HepG2 (cell line): ENCODE measurements at regions not wholly inside any gene's neighbourhood (a gene's known extent, or its start where the extent isn't known, plus 50 kb on each side); places are given as distances from the start of the nearest gene placed in this dataset.

Experiments used
- ATAC-seq: fragments of 200-7000 bp; cut with Tn5 transposase; 3 replicates; pipeline ENCODE4 v1.9.1; 2020; ENCODE audit warnings: mild to moderate bottlenecking, moderate library complexity
- BruUV-seq: library from RNA; stranded (reverse); fragments of 400-500 nt; replicated peaks from 2 replicates; lab custom pipeline; 2021; lab: Mats Ljungman, UMichigan
- CTCF ChIA-PET: fragments of 300-600 bp; formaldehyde crosslinking; extraction: SDS; loops from one replicate; lab custom pipeline; 2021; ENCODE audit warnings: low total read pairs, inconsistent platforms, low intra/inter-chr PET ratio; lab: Yijun Ruan, JAX
- POLR2A ChIA-PET: fragments of 350-600 bp; sonication (Branson Sonifier 250); formaldehyde crosslinking; loops from one replicate; lab custom pipeline; 2020; ENCODE audit warnings: antibody characterized with exemption, inconsistent platforms; lab: Yijun Ruan, JAX
- DNase-seq: peaks from one replicate; pipeline ENCODE4 v3.0.0-alpha.2; 2015; ENCODE audit warnings: low spot score
- FAIRE-seq: peaks from 3 replicates; lab custom pipeline; 2011; peaks lifted over from hg19 to GRCh38; lab: Jason Lieb, UNC
- H2AFZ ChIP-seq: one replicate; pipeline ENCODE4 v1.6.1; 2011; ENCODE audit warnings: low read length, inconsistent platforms
- H3K27ac ChIP-seq: fragments of 300-600 bp; 3 replicates; pipeline ENCODE4 v1.8.0; 2011; ENCODE audit warnings: mixed run types, mild to moderate bottlenecking, mixed read lengths, low read length, inconsistent platforms; ENCODE audit not compliant: insufficient read depth; ENCODE audit errors: extremely low read length
- H3K27me3 ChIP-seq, 2 experiments: fragments of 200-600 bp in 1 of 2; 2 replicates in 1 of 2; 3 replicates in 1 of 2; pipeline versions ENCODE4 v1.6.0 to v1.8.0; 2011; ENCODE audit warnings: low read length in 2 of 2, mild to moderate bottlenecking in 2 of 2, moderate library complexity in 2 of 2, inconsistent platforms in 1 of 2; ENCODE audit not compliant: insufficient read depth in 2 of 2, control insufficient read depth in 1 of 2
- H3K36me3 ChIP-seq, 2 experiments: fragments of 200-600 bp in 1 of 2; replicated peaks in 1 of 2; 2 replicates in 1 of 2; 3 replicates in 1 of 2; pipeline versions ENCODE4 v1.5.1 to v1.8.0; 2011; ENCODE audit warnings: low read length in 2 of 2, inconsistent platforms in 1 of 2; ENCODE audit not compliant: insufficient read depth in 2 of 2, control insufficient read depth in 1 of 2
- H3K4me1 ChIP-seq: 2 replicates; pipeline ENCODE4 v1.5.1; 2012; ENCODE audit warnings: low read length, inconsistent platforms; ENCODE audit not compliant: insufficient read depth
- H3K4me2 ChIP-seq: 2 replicates; pipeline ENCODE4 v1.6.0; 2011; ENCODE audit warnings: low read depth, low read length, inconsistent platforms
- H3K4me3 ChIP-seq, 3 experiments: fragments of 200-600 bp in 1 of 3; sonication (generic), shearing (Covaris generic) in 1 of 3; replicated peaks in 1 of 3; 2 replicates each; pipeline ENCODE4 v1.5.1; 2011 to 2016; ENCODE audit warnings: low read length in 3 of 3, inconsistent platforms in 2 of 3, low read depth in 2 of 3, mild to moderate bottlenecking in 2 of 3, control low read depth in 1 of 3, mixed read lengths in 1 of 3; ENCODE audit not compliant: insufficient read depth in 1 of 3
- H3K79me2 ChIP-seq: one replicate; pipeline ENCODE4 v1.6.1; 2011; ENCODE audit warnings: low read length, inconsistent platforms; ENCODE audit not compliant: insufficient read depth
- H3K9ac ChIP-seq: 2 replicates; pipeline ENCODE4 v1.6.0; 2011; ENCODE audit warnings: mild to moderate bottlenecking, low read depth, low read length, inconsistent platforms; ENCODE audit not compliant: insufficient read depth
- H3K9me3 ChIP-seq: 2 replicates; pipeline ENCODE4 v1.5.1; 2012; ENCODE audit warnings: mild to moderate bottlenecking, low read length
- H4K20me1 ChIP-seq: 2 replicates; pipeline ENCODE4 v1.6.0; 2011; ENCODE audit warnings: inconsistent platforms, mild to moderate bottlenecking, low read length, moderate library complexity; ENCODE audit not compliant: insufficient read depth
- ARID4A ChIP-seq: sonication (generic); formaldehyde crosslinking; IDR thresholded peaks from 2 replicates; pipeline ENCODE4 v1.5.0; 2020; ENCODE audit warnings: mild to moderate bottlenecking, missing genetic modification reagents, borderline replicate concordance
- BHLHE40 ChIP-seq: IDR thresholded peaks from 2 replicates; pipeline ENCODE4 v1.6.1; 2011; ENCODE audit warnings: low read length, improper control_type of control experiment
- MTA1 ChIP-seq: sonication (generic); formaldehyde crosslinking; IDR thresholded peaks from 2 replicates; pipeline ENCODE4 v1.4.0; 2020; ENCODE audit warnings: missing genetic modification reagents, mild to moderate bottlenecking, borderline replicate concordance
- SETDB1 ChIP-seq: sonication (generic); formaldehyde crosslinking; IDR thresholded peaks from 2 replicates; pipeline ENCODE4 v1.5.1; 2020; ENCODE audit warnings: missing genetic modification reagents, mild to moderate bottlenecking, borderline replicate concordance
- TBX2 ChIP-seq: sonication (generic); formaldehyde crosslinking; IDR thresholded peaks from 2 replicates; pipeline ENCODE4 v1.5.0; 2020; ENCODE audit warnings: missing genetic modification reagents, mild to moderate bottlenecking, borderline replicate concordance
- TFDP1 ChIP-seq: IDR thresholded peaks from 2 replicates; pipeline ENCODE4 v1.6.1; 2016; ENCODE audit warnings: missing compliant biosample characterization, missing genetic modification reagents, borderline replicate concordance
- ZBTB39 ChIP-seq: sonication (generic); formaldehyde crosslinking; IDR thresholded peaks from 2 replicates; pipeline ENCODE4 v1.5.0; 2020; ENCODE audit warnings: missing genetic modification reagents
- ZNF124 ChIP-seq: sonication (generic); formaldehyde crosslinking; IDR thresholded peaks from 2 replicates; pipeline ENCODE4 v1.4.0; 2020; ENCODE audit warnings: missing genetic modification reagents
- WGBS: methylation state at CpG from one replicate; pipeline ENCODE4 v1.1.6; 2017; ENCODE audit warnings: low lambda C conversion rate; 5-methylcytosine and 5-hydroxymethylcytosine counted together
- in situ Hi-C: cut with HindIII; loops from 2 replicates; pipeline ENCODE4 v1.10.0; 2017; ENCODE audit warnings: low pct_unique_long_range_greater_than_20kb; ENCODE audit not compliant: extremely low pct_ligation_motif_present
- intact Hi-C: fragments of 100-400 bp; cut with micrococcal nuclease; formaldehyde crosslinking; loops from one replicate; pipeline ENCODE4 v1.10.0; 2022; ENCODE audit not compliant: unreplicated experiment

- TF ChIP-seq ARID4A (CRISPR knock-in tag) (no peak), BHLHE40 (no peak)
Measured at GRCh38 chr2:155599834-155600233, 732.7 kb downstream of the NR4A2 start (continued).

- POLR2A ChIA-PET, result no interaction called here
- no peak for TF ChIP-seq MTA1 (CRISPR knock-in tag)
- TF ChIP-seq SETDB1, result no peak
- no peak for TF ChIP-seq TBX2 (CRISPR knock-in tag)
- no peak for TF ChIP-seq ZNF124 (CRISPR knock-in tag)
- TF ChIP-seq TFDP1 (CRISPR knock-in tag), result no peak
- no peak for TF ChIP-seq ZBTB39 (CRISPR knock-in tag)
Measured at GRCh38 chr2:155583674-155584195, 748.8 kb downstream of the NR4A2 start.

More at GRCh38 chr2:155583674-155584195, 748.8 kb downstream of the NR4A2 start:
- no peaks in the 10 kb centered on the region for H3K79me2 ChIP-seq
- no peaks in the 10 kb centered on the region for H3K4me1 ChIP-seq
- intact Hi-C loops, result no loop called here
- no peaks in the 10 kb centered on the region for H3K36me3 ChIP-seq
- no peaks in the 10 kb centered on the region for H4K20me1 ChIP-seq
- no peak overlapping the region for H3K9ac ChIP-seq
- ATAC-seq (peak; percentile 80), DNase-seq (no peak), FAIRE-seq (no peak)
- H2AFZ ChIP-seq, result no peak overlapping the region
- no peak overlapping the region for H3K4me3 ChIP-seq
- H3K4me2 ChIP-seq, result no peak overlapping the region
- no peaks in the 10 kb centered on the region for H3K27me3 ChIP-seq
- in situ Hi-C loops, result no loop called here
- peaks cover 69% of the 10 kb centered on the region for H3K9me3 ChIP-seq
- H3K27ac ChIP-seq, result no peak overlapping the region
- 0% methylated on average over 1 of the region's 2 CpGs for WGBS
- CTCF ChIA-PET, result no interaction called here
- no TSS peak for BruUV-seq
